HepG2 (cell line): ENCODE measurements at regions not wholly inside any gene's neighbourhood (a gene's known extent, or its start where the extent isn't known, plus 50 kb on each side); places are given as distances from the start of the nearest gene placed in this dataset.

Source experiments
- ATAC-seq: fragments of 200-7000 bp; cut with Tn5 transposase; 3 replicates; pipeline ENCODE4 v1.9.1; 2020; ENCODE audit warnings: mild to moderate bottlenecking, moderate library complexity
- BruUV-seq: library from RNA; stranded (reverse); fragments of 400-500 nt; replicated peaks from 2 replicates; lab custom pipeline; 2021; lab: Mats Ljungman, UMichigan
- CTCF ChIA-PET: fragments of 300-600 bp; formaldehyde crosslinking; extraction: SDS; loops from one replicate; lab custom pipeline; 2021; ENCODE audit warnings: low total read pairs, inconsistent platforms, low intra/inter-chr PET ratio; lab: Yijun Ruan, JAX
- POLR2A ChIA-PET: fragments of 350-600 bp; sonication (Branson Sonifier 250); formaldehyde crosslinking; loops from one replicate; lab custom pipeline; 2020; ENCODE audit warnings: antibody characterized with exemption, inconsistent platforms; lab: Yijun Ruan, JAX
- DNase-seq: peaks from one replicate; pipeline ENCODE4 v3.0.0-alpha.2; 2015; ENCODE audit warnings: low spot score
- FAIRE-seq: peaks from 3 replicates; lab custom pipeline; 2011; peaks lifted over from hg19 to GRCh38; lab: Jason Lieb, UNC
- H2AFZ ChIP-seq: one replicate; pipeline ENCODE4 v1.6.1; 2011; ENCODE audit warnings: low read length, inconsistent platforms
- H3K27ac ChIP-seq: fragments of 300-600 bp; 3 replicates; pipeline ENCODE4 v1.8.0; 2011; ENCODE audit warnings: mixed run types, mild to moderate bottlenecking, mixed read lengths, low read length, inconsistent platforms; ENCODE audit not compliant: insufficient read depth; ENCODE audit errors: extremely low read length
- H3K27me3 ChIP-seq, 2 experiments: fragments of 200-600 bp in 1 of 2; 2 replicates in 1 of 2; 3 replicates in 1 of 2; pipeline versions ENCODE4 v1.6.0 to v1.8.0; 2011; ENCODE audit warnings: low read length in 2 of 2, mild to moderate bottlenecking in 2 of 2, moderate library complexity in 2 of 2, inconsistent platforms in 1 of 2; ENCODE audit not compliant: insufficient read depth in 2 of 2, control insufficient read depth in 1 of 2
- H3K36me3 ChIP-seq, 2 experiments: fragments of 200-600 bp in 1 of 2; replicated peaks in 1 of 2; 2 replicates in 1 of 2; 3 replicates in 1 of 2; pipeline versions ENCODE4 v1.5.1 to v1.8.0; 2011; ENCODE audit warnings: low read length in 2 of 2, inconsistent platforms in 1 of 2; ENCODE audit not compliant: insufficient read depth in 2 of 2, control insufficient read depth in 1 of 2
- H3K4me1 ChIP-seq: 2 replicates; pipeline ENCODE4 v1.5.1; 2012; ENCODE audit warnings: low read length, inconsistent platforms; ENCODE audit not compliant: insufficient read depth
- H3K4me2 ChIP-seq: 2 replicates; pipeline ENCODE4 v1.6.0; 2011; ENCODE audit warnings: low read depth, low read length, inconsistent platforms
- H3K4me3 ChIP-seq, 3 experiments: fragments of 200-600 bp in 1 of 3; sonication (generic), shearing (Covaris generic) in 1 of 3; replicated peaks in 1 of 3; 2 replicates each; pipeline ENCODE4 v1.5.1; 2011 to 2016; ENCODE audit warnings: low read length in 3 of 3, inconsistent platforms in 2 of 3, low read depth in 2 of 3, mild to moderate bottlenecking in 2 of 3, control low read depth in 1 of 3, mixed read lengths in 1 of 3; ENCODE audit not compliant: insufficient read depth in 1 of 3
- H3K79me2 ChIP-seq: one replicate; pipeline ENCODE4 v1.6.1; 2011; ENCODE audit warnings: low read length, inconsistent platforms; ENCODE audit not compliant: insufficient read depth
- H3K9ac ChIP-seq: 2 replicates; pipeline ENCODE4 v1.6.0; 2011; ENCODE audit warnings: mild to moderate bottlenecking, low read depth, low read length, inconsistent platforms; ENCODE audit not compliant: insufficient read depth
- H3K9me3 ChIP-seq: 2 replicates; pipeline ENCODE4 v1.5.1; 2012; ENCODE audit warnings: mild to moderate bottlenecking, low read length
- H4K20me1 ChIP-seq: 2 replicates; pipeline ENCODE4 v1.6.0; 2011; ENCODE audit warnings: inconsistent platforms, mild to moderate bottlenecking, low read length, moderate library complexity; ENCODE audit not compliant: insufficient read depth
- IRX3 ChIP-seq: sonication (generic); formaldehyde crosslinking; IDR thresholded peaks from 2 replicates; pipeline ENCODE4 v1.8.1; 2023; ENCODE audit warnings: mild to moderate bottlenecking, low read depth, missing genetic modification reagents, borderline replicate concordance
- MLLT10 ChIP-seq: sonication (generic); formaldehyde crosslinking; IDR thresholded peaks from 2 replicates; pipeline ENCODE4 v1.4.0; 2020; ENCODE audit warnings: missing genetic modification reagents
- SP1 ChIP-seq, 2 experiments: fragments of 450-650 bp in 1 of 2; sonication (generic) in 1 of 2; formaldehyde crosslinking in 1 of 2; IDR thresholded peaks; 2 replicates each; pipeline versions ENCODE4 v1.4.0 to v1.6.1; 2016 to 2020; ENCODE audit warnings: missing genetic modification reagents in 1 of 2
- TBX2 ChIP-seq: sonication (generic); formaldehyde crosslinking; IDR thresholded peaks from 2 replicates; pipeline ENCODE4 v1.5.0; 2020; ENCODE audit warnings: missing genetic modification reagents, mild to moderate bottlenecking, borderline replicate concordance
- ZBTB10 ChIP-seq: sonication (generic); formaldehyde crosslinking; IDR thresholded peaks from 2 replicates; pipeline ENCODE4 v1.4.0; 2020; ENCODE audit warnings: missing genetic modification reagents, borderline replicate concordance
- ZFP1 ChIP-seq: IDR thresholded peaks from 2 replicates; pipeline ENCODE4 v1.6.1; 2016
- ZNF547 ChIP-seq: sonication (generic); formaldehyde crosslinking; IDR thresholded peaks from 2 replicates; pipeline ENCODE4 v1.5.1; 2020; ENCODE audit warnings: mild to moderate bottlenecking, missing genetic modification reagents
- ZNF687 ChIP-seq: sonication (generic); formaldehyde crosslinking; IDR thresholded peaks from 2 replicates; pipeline ENCODE4 v1.5.1; 2020; ENCODE audit warnings: mild to moderate bottlenecking, missing genetic modification reagents, moderate library complexity
- ZNF724P ChIP-seq: sonication (generic); formaldehyde crosslinking; IDR thresholded peaks from 2 replicates; pipeline ENCODE4 v1.8.0; 2022; ENCODE audit warnings: missing genetic modification reagents, borderline replicate concordance
- ZNF776 ChIP-seq: sonication (generic); formaldehyde crosslinking; IDR thresholded peaks from 2 replicates; pipeline ENCODE4 v1.4.0; 2020; ENCODE audit warnings: mild to moderate bottlenecking, missing genetic modification reagents
- WGBS: methylation state at CpG from one replicate; pipeline ENCODE4 v1.1.6; 2017; ENCODE audit warnings: low lambda C conversion rate; 5-methylcytosine and 5-hydroxymethylcytosine counted together
- in situ Hi-C: cut with HindIII; loops from 2 replicates; pipeline ENCODE4 v1.10.0; 2017; ENCODE audit warnings: low pct_unique_long_range_greater_than_20kb; ENCODE audit not compliant: extremely low pct_ligation_motif_present
- intact Hi-C: fragments of 100-400 bp; cut with micrococcal nuclease; formaldehyde crosslinking; loops from one replicate; pipeline ENCODE4 v1.10.0; 2022; ENCODE audit not compliant: unreplicated experiment
- TF ChIP-seq, protein P1 (sequence below): sonication (generic); formaldehyde crosslinking; conservative IDR thresholded peaks from 2 replicates; pipeline ENCODE4 v1.8.1; 2023; ENCODE audit warnings: missing genetic modification reagents
- TF ChIP-seq, protein P2 (sequence below): sonication (generic); formaldehyde crosslinking; IDR thresholded peaks from 2 replicates; pipeline ENCODE4 v1.8.1; 2022; ENCODE audit warnings: low read depth, mild to moderate bottlenecking, missing genetic modification reagents

DNA sequence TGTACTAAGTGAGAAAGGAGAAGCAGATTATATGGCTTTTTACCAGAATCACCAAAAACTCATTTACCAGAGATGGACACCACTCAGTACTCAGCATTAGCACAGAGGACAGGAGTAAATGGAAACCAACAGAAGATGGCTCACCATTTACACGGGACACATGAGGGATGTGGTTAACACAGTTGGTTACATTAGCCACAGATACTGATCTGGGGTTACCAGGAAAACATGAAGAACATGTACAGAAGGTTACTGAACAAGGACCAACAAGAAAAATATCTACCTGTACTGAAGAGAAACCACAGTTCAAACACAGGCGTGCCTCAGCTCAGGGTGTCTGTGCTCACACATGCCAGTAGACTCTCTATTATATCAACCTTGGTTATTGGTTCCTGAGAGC lies 1285.8 kb upstream of the SORCS1 start:
- Histone ChIP-seq H4K20me1 (no peaks in the 10 kb centered on the region), H3K79me2 (no peaks in the 10 kb centered on the region), H3K9ac (no peak overlapping the region), H3K4me3 (no peak overlapping the region), H3K9me3 (peaks cover 76% of the 10 kb centered on the region), H3K4me1 (no peaks in the 10 kb centered on the region), H3K4me2 (no peak overlapping the region), H3K36me3 (no peaks in the 10 kb centered on the region), H3K27me3 (no peaks in the 10 kb centered on the region), H2AFZ (no peak overlapping the region), H3K27ac (no peak overlapping the region)
- CTCF ChIA-PET: no interaction called here
- ATAC-seq: no peak
- in situ Hi-C loops (no loop called here), intact Hi-C loops (no loop called here)
- DNase-seq: no peak
- BruUV-seq: no TSS peak
- POLR2A ChIA-PET: no interaction called here
- WGBS: 8% methylated on average over 2 of the region's 2 CpGs
- FAIRE-seq: no peak
- TF ChIP-seq ZNF687 (no peak), ZBTB10 (CRISPR knock-in tag) (no peak), ZNF547 (no peak), TBX2 (CRISPR knock-in tag) (no peak), ZFP1 (CRISPR knock-in tag) (no peak), ZNF724P (no peak), IRX3 (CRISPR knock-in tag) (no peak), ZNF776 (CRISPR knock-in tag) (no peak), SP1 (IDR thresholded peaks at IDR 0.05) (no peak), SP1 (CRISPR knock-in tag; IDR thresholded peaks at IDR 0.05) (no peak), MLLT10 (no peak)
- TF ChIP-seq, protein P1, sequence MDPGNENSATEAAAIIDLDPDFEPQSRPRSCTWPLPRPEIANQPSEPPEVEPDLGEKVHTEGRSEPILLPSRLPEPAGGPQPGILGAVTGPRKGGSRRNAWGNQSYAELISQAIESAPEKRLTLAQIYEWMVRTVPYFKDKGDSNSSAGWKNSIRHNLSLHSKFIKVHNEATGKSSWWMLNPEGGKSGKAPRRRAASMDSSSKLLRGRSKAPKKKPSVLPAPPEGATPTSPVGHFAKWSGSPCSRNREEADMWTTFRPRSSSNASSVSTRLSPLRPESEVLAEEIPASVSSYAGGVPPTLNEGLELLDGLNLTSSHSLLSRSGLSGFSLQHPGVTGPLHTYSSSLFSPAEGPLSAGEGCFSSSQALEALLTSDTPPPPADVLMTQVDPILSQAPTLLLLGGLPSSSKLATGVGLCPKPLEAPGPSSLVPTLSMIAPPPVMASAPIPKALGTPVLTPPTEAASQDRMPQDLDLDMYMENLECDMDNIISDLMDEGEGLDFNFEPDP (CRISPR knock-in tag): no peak
- TF ChIP-seq, protein P2, sequence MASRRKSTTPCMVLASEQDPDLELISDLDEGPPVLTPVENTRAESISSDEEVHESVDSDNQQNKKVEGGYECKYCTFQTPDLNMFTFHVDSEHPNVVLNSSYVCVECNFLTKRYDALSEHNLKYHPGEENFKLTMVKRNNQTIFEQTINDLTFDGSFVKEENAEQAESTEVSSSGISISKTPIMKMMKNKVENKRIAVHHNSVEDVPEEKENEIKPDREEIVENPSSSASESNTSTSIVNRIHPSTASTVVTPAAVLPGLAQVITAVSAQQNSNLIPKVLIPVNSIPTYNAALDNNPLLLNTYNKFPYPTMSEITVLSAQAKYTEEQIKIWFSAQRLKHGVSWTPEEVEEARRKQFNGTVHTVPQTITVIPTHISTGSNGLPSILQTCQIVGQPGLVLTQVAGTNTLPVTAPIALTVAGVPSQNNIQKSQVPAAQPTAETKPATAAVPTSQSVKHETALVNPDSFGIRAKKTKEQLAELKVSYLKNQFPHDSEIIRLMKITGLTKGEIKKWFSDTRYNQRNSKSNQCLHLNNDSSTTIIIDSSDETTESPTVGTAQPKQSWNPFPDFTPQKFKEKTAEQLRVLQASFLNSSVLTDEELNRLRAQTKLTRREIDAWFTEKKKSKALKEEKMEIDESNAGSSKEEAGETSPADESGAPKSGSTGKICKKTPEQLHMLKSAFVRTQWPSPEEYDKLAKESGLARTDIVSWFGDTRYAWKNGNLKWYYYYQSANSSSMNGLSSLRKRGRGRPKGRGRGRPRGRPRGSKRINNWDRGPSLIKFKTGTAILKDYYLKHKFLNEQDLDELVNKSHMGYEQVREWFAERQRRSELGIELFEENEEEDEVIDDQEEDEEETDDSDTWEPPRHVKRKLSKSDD (CRISPR knock-in tag): no peak
